Ishikawa (cell line): ENCODE measurements at regions not wholly inside any gene's neighbourhood (a gene's known extent, or its start where the extent isn't known, plus 50 kb on each side); places are given as distances from the start of the nearest gene placed in this dataset.

Experiments
- CEBPB ChIP-seq: IDR thresholded peaks from 2 replicates; pipeline ENCODE4 v1.6.1; 2012
- CREB1 ChIP-seq: IDR thresholded peaks from 2 replicates; pipeline ENCODE4 v1.6.1; 2012; ENCODE audit warnings: low read depth
- EGR1 ChIP-seq: IDR thresholded peaks from 2 replicates; pipeline ENCODE4 v1.6.1; 2012
- EP300 ChIP-seq: IDR thresholded peaks from 2 replicates; pipeline ENCODE4 v1.6.1; 2012; ENCODE audit warnings: borderline replicate concordance
- FOXM1 ChIP-seq: IDR thresholded peaks from 2 replicates; pipeline ENCODE4 v1.6.1; 2012; ENCODE audit warnings: low read depth, borderline replicate concordance
- MAX ChIP-seq: IDR thresholded peaks from 2 replicates; pipeline ENCODE4 v1.6.1; 2012
- NFIC ChIP-seq: IDR thresholded peaks from 2 replicates; pipeline ENCODE4 v1.6.1; 2012
- RAD21 ChIP-seq: IDR thresholded peaks from 2 replicates; pipeline ENCODE4 v1.6.1; 2012; ENCODE audit warnings: low read depth
- REST ChIP-seq: IDR thresholded peaks from 2 replicates; pipeline ENCODE4 v1.6.1; 2012; ENCODE audit warnings: low read depth, mild to moderate bottlenecking
- TAF1 ChIP-seq: IDR thresholded peaks from 2 replicates; pipeline ENCODE4 v1.6.1; 2012; ENCODE audit warnings: low read depth, mild to moderate bottlenecking
- TCF12 ChIP-seq: IDR thresholded peaks from 2 replicates; pipeline ENCODE4 v1.6.1; 2012; ENCODE audit warnings: low read depth
- TEAD4 ChIP-seq: IDR thresholded peaks from 2 replicates; pipeline ENCODE4 v1.6.1; 2012
- USF1 ChIP-seq: IDR thresholded peaks from 2 replicates; pipeline ENCODE4 v1.6.1; 2012
- YY1 ChIP-seq: IDR thresholded peaks from 2 replicates; pipeline ENCODE4 v1.6.1; 2012; ENCODE audit warnings: low read depth
- ZBTB7A ChIP-seq: IDR thresholded peaks from 2 replicates; pipeline ENCODE4 v1.6.1; 2012; ENCODE audit warnings: low read depth

- no peak for TF ChIP-seq FOXM1
- TF ChIP-seq YY1 = no peak
- TF ChIP-seq EP300 = no peak
- no peak for TF ChIP-seq MAX
- TF ChIP-seq CEBPB = no peak
- no peak for TF ChIP-seq CREB1
- TF ChIP-seq TCF12 = no peak
- TF ChIP-seq NFIC = no peak
- no peak for TF ChIP-seq USF1
- no peak for TF ChIP-seq RAD21
Measured at GRCh38 chr7:22671177-22671879, 55.7 kb upstream of the IL6 start.

GRCh38 chr7:22670422-22670815 lies 56.6 kb upstream of the IL6 start:
- no peak for TF ChIP-seq EGR1
- no peak for TF ChIP-seq RAD21
- TF ChIP-seq YY1 = no peak
- TF ChIP-seq TEAD4 = no peak
- no peak for TF ChIP-seq CEBPB
- no peak for TF ChIP-seq USF1
- no peak for TF ChIP-seq TCF12
- no peak for TF ChIP-seq ZBTB7A
- no peak for TF ChIP-seq EP300
- no peak for TF ChIP-seq MAX
- no peak for TF ChIP-seq REST
- no peak for TF ChIP-seq NFIC
- no peak for TF ChIP-seq CREB1
- TF ChIP-seq FOXM1 = no peak
- TF ChIP-seq TAF1 = no peak

- no peak for TF ChIP-seq RAD21
- TF ChIP-seq YY1 = no peak
- no peak for TF ChIP-seq EP300
Measured at GRCh38 chr7:22669692-22670421, 57.1 kb upstream of the IL6 start.

GRCh38 chr7:22668971-22669401 lies 58.0 kb upstream of the IL6 start:
- TF ChIP-seq TEAD4 = no peak
- no peak for TF ChIP-seq CREB1
- TF ChIP-seq MAX = no peak
- no peak for TF ChIP-seq YY1

- TF ChIP-seq RAD21 = no peak
- TF ChIP-seq NFIC = peak; percentile 31; the same call in 1 of the 2 replicates
- TF ChIP-seq EP300 = peak; percentile 60; the same call in 1 of the 2 replicates
- TF ChIP-seq CEBPB = no peak
- TF ChIP-seq USF1 = 0 out of 2 replicates have a peak, but pooled peaks have one; percentile 12
- peak; percentile 79 for TF ChIP-seq TEAD4
- 0 out of 2 replicates have a peak, but pooled peaks have one; percentile 51 for TF ChIP-seq FOXM1
- no peak for TF ChIP-seq YY1
- peak; percentile 47 for TF ChIP-seq TCF12
Measured at GRCh38 chr7:22667562-22668239, 59.3 kb upstream of the IL6 start.

- TF ChIP-seq RAD21 (no peak), TAF1 (no peak), EP300 (no peak), FOXM1 (no peak), TEAD4 (no peak), REST (no peak), YY1 (no peak), CREB1 (no peak), USF1 (no peak), NFIC (no peak)
Measured at GRCh38 chr7:22667187-22667561, 59.8 kb upstream of the IL6 start.
